ENCODE measurements at regions not wholly inside any gene's neighbourhood (a gene's known extent, or its start where the extent isn't known, plus 50 kb on each side); places are given as distances from the start of the nearest gene placed in this dataset.
A peak's percentile ranks its signal among the peaks of the same experiment; 100 is the strongest.

- Histone ChIP-seq H3F3A (ENCODE audit: low read length, unreplicated experiment) (no peaks in the 10 kb centered on the region), H3K27me3 (ENCODE audit: low read length) (no peaks in the 10 kb centered on the region), H4K20me1 (ENCODE audit: low read length) (no peaks in the 10 kb centered on the region), H3K4me1 (ENCODE audit: insufficient read depth, low read length) (no peaks in the 10 kb centered on the region), H3K9ac (ENCODE audit: low read length) (no peak overlapping the region), H3K4me2 (ENCODE audit: low read length) (no peak overlapping the region), H3K9me2 (replicated peaks; ENCODE audit: low read length) (no peaks in the 10 kb centered on the region), H3K9me3 (ENCODE audit: low read length) (no peaks in the 10 kb centered on the region), H3K79me2 (ENCODE audit: low read length) (no peaks in the 10 kb centered on the region), H3K4me3 (ENCODE audit: low read length) (no peak overlapping the region), H3K36me3 (ENCODE audit: low read depth, low read length) (no peaks in the 10 kb centered on the region), H3K27ac (ENCODE audit: low read length) (no peak overlapping the region), H2AFZ (ENCODE audit: low read length) (no peak overlapping the region)
- intact Hi-C loops (cut with micrococcal nuclease): no loop called here
- DNase-seq (no peak), ATAC-seq (no peak)
- no peak for TF ChIP-seq CTCF (conservative IDR thresholded peaks at IDR 0.05; ENCODE audit: low read depth, low read length)
- TF ChIP-seq EZH2 (IDR thresholded peaks at IDR 0.05; ENCODE audit: low read length, unreplicated experiment): no peak
- no peak for TF ChIP-seq EZH2phosphoT487 (IDR thresholded peaks at IDR 0.05; ENCODE audit: borderline replicate concordance, low read length)
- ChIA-PET CTCF (no interaction called here), POLR2A (ENCODE audit: unreplicated experiment) (no interaction called here)
- BruUV-seq (replicated peaks): no TSS peak
These were observed 1306.3 kb upstream of the EPHA6 start for GRCh38 chr3:95508124-95508523.

GRCh38 chr3:95511828-95512227 lies 1302.6 kb upstream of the EPHA6 start:
- H3K9ac ChIP-seq (ENCODE audit: low read length): no peak overlapping the region
- no peaks in the 10 kb centered on the region for H3K27me3 ChIP-seq (ENCODE audit: low read length)
- DNase-seq (no peak), ATAC-seq (no peak)
- no peaks in the 10 kb centered on the region for H4K20me1 ChIP-seq (ENCODE audit: low read length)
- H3K9me3 ChIP-seq (ENCODE audit: low read length): no peaks in the 10 kb centered on the region
- ChIA-PET CTCF (no interaction called here), POLR2A (ENCODE audit: unreplicated experiment) (no interaction called here)
- no peaks in the 10 kb centered on the region for H3K4me1 ChIP-seq (ENCODE audit: insufficient read depth, low read length)
- H2AFZ ChIP-seq (ENCODE audit: low read length): no peak overlapping the region
- H3K36me3 ChIP-seq (ENCODE audit: low read depth, low read length): no peaks in the 10 kb centered on the region
- H3K27ac ChIP-seq (ENCODE audit: low read length): no peak overlapping the region
- TF ChIP-seq CTCF (conservative IDR thresholded peaks at IDR 0.05; ENCODE audit: low read depth, low read length) (0 out of 2 replicates have a peak, but pooled peaks have one; percentile 11), EZH2 (IDR thresholded peaks at IDR 0.05; ENCODE audit: low read length, unreplicated experiment) (no peak)
- no peak overlapping the region for H3K4me3 ChIP-seq (ENCODE audit: low read length)
- BruUV-seq (replicated peaks): no TSS peak
- intact Hi-C loops (cut with micrococcal nuclease): loop anchor here (10.0 kb wide), 1 partner anchor 647 kb away; no protein-coding TSS in a partner anchor
- H3K9me2 ChIP-seq (replicated peaks; ENCODE audit: low read length): no peaks in the 10 kb centered on the region
- no peak overlapping the region for H3K4me2 ChIP-seq (ENCODE audit: low read length)
- no peaks in the 10 kb centered on the region for H3F3A ChIP-seq (ENCODE audit: low read length, unreplicated experiment)
- no peaks in the 10 kb centered on the region for H3K79me2 ChIP-seq (ENCODE audit: low read length)

GRCh38 chr3:95514260-95514659 lies 1300.1 kb upstream of the EPHA6 start:
- Histone ChIP-seq H4K20me1 (ENCODE audit: low read length) (no peaks in the 10 kb centered on the region), H2AFZ (ENCODE audit: low read length) (no peak overlapping the region), H3K4me2 (ENCODE audit: low read length) (no peak overlapping the region), H3K27me3 (ENCODE audit: low read length) (no peaks in the 10 kb centered on the region), H3K9ac (ENCODE audit: low read length) (no peak overlapping the region), H3K79me2 (ENCODE audit: low read length) (no peaks in the 10 kb centered on the region), H3K4me3 (ENCODE audit: low read length) (no peak overlapping the region), H3K9me3 (ENCODE audit: low read length) (no peaks in the 10 kb centered on the region), H3K36me3 (ENCODE audit: low read depth, low read length) (no peaks in the 10 kb centered on the region), H3F3A (ENCODE audit: low read length, unreplicated experiment) (no peaks in the 10 kb centered on the region), H3K9me2 (replicated peaks; ENCODE audit: low read length) (no peaks in the 10 kb centered on the region), H3K4me1 (ENCODE audit: insufficient read depth, low read length) (no peaks in the 10 kb centered on the region), H3K27ac (ENCODE audit: low read length) (no peak overlapping the region)
- intact Hi-C loops (cut with micrococcal nuclease): loop anchor here (10.0 kb wide), 1 partner anchor 649 kb away; no protein-coding TSS in a partner anchor
- ChIA-PET CTCF (no interaction called here), POLR2A (ENCODE audit: unreplicated experiment) (no interaction called here)
- no peak for TF ChIP-seq CTCF (conservative IDR thresholded peaks at IDR 0.05; ENCODE audit: low read depth, low read length)
- TF ChIP-seq EZH2 (IDR thresholded peaks at IDR 0.05; ENCODE audit: low read length, unreplicated experiment): no peak
- TF ChIP-seq EZH2phosphoT487 (IDR thresholded peaks at IDR 0.05; ENCODE audit: borderline replicate concordance, low read length): no peak
- BruUV-seq (replicated peaks): no TSS peak
- ATAC-seq: no peak
- no peak for DNase-seq

Measured in PC-3 (cell line).